Osteoblast (primary cell): ENCODE measurements at regions not wholly inside any gene's neighbourhood (a gene's known extent, or its start where the extent isn't known, plus 50 kb on each side); places are given as distances from the start of the nearest gene placed in this dataset.

Source experiments
- DNase-seq: peaks from one replicate; pipeline ENCODE4 v3.0.0; 2011; ENCODE audit warnings: low spot score, mixed read lengths; ENCODE audit not compliant: insufficient read length; ENCODE audit errors: missing footprints
- H2AFZ ChIP-seq: 2 replicates; pipeline ENCODE4 v1.6.0; 2011; ENCODE audit warnings: mild to moderate bottlenecking, low read length
- H3K27ac ChIP-seq: 2 replicates; pipeline ENCODE4 v1.5.1; 2011; ENCODE audit warnings: mild to moderate bottlenecking, low read depth, low read length, moderate library complexity
- H3K27me3 ChIP-seq: 2 replicates; pipeline ENCODE4 v1.6.0; 2012; ENCODE audit warnings: mild to moderate bottlenecking, control low read depth, inconsistent platforms, low read length, moderate library complexity; ENCODE audit not compliant: insufficient read depth
- H3K36me3 ChIP-seq: 2 replicates; pipeline ENCODE4 v1.5.1; 2011; ENCODE audit warnings: mild to moderate bottlenecking, low read length, control low read depth, moderate library complexity; ENCODE audit not compliant: insufficient read depth
- H3K4me1 ChIP-seq: 2 replicates; pipeline ENCODE4 v1.5.1; 2011; ENCODE audit warnings: mild to moderate bottlenecking, low read length, control low read depth, moderate library complexity; ENCODE audit not compliant: insufficient read depth
- H3K4me2 ChIP-seq: 2 replicates; pipeline ENCODE4 v1.6.0; 2011; ENCODE audit warnings: mild to moderate bottlenecking, low read length; ENCODE audit not compliant: insufficient read depth
- H3K4me3 ChIP-seq: fragments of 200-600 bp; sonication (generic); 3 replicates; pipeline ENCODE4 v1.5.1; 2012; ENCODE audit warnings: mild to moderate bottlenecking, low read length, inconsistent platforms; ENCODE audit not compliant: insufficient read depth
- H3K79me2 ChIP-seq: 2 replicates; pipeline ENCODE4 v1.6.0; 2012; ENCODE audit warnings: mild to moderate bottlenecking, low read length, control low read depth, inconsistent platforms; ENCODE audit not compliant: insufficient read depth
- H3K9me3 ChIP-seq: 2 replicates; pipeline ENCODE4 v1.5.1; 2011; ENCODE audit warnings: low read depth, low read length, control low read depth
- H4K20me1 ChIP-seq: 2 replicates; pipeline ENCODE4 v1.6.0; 2012; ENCODE audit warnings: mild to moderate bottlenecking, low read length, control low read depth; ENCODE audit not compliant: insufficient read depth
- CTCF ChIP-seq: IDR thresholded peaks from 2 replicates; pipeline ENCODE4 v1.5.1; 2011; ENCODE audit warnings: mild to moderate bottlenecking, low read depth, low read length, moderate library complexity; ENCODE audit errors: extremely low read depth

DNA sequence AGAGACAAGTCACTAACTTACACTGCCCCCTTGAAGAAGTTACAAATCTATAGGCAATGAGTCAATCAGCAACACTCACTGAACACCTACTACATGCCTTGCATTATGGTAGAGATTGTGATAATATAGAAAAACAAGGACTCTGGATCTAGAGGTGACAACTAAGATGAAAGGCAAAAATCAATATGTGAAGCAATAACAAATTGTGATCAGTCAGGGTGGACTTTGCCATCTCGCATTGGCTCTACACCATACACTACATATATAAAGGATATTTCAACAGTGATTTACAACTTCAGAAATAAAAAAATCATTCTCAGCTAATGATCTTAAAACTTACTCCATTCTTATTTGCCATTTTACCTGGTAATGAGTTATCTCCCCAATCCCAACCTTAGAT lies 210.7 kb upstream of the CD96 start:
- H4K20me1 ChIP-seq = no peaks in the 10 kb centered on the region
- H3K36me3 ChIP-seq = no peaks in the 10 kb centered on the region
- no peaks in the 10 kb centered on the region for H3K9me3 ChIP-seq
- H2AFZ ChIP-seq = no peak overlapping the region
- H3K79me2 ChIP-seq = no peaks in the 10 kb centered on the region
- TF ChIP-seq CTCF = no peak
- DNase-seq = no peak
- no peaks in the 10 kb centered on the region for H3K4me1 ChIP-seq
- H3K4me2 ChIP-seq = no peak overlapping the region
- no peaks in the 10 kb centered on the region for H3K27me3 ChIP-seq
- no peak overlapping the region for H3K27ac ChIP-seq
- H3K4me3 ChIP-seq = no peak overlapping the region

DNA sequence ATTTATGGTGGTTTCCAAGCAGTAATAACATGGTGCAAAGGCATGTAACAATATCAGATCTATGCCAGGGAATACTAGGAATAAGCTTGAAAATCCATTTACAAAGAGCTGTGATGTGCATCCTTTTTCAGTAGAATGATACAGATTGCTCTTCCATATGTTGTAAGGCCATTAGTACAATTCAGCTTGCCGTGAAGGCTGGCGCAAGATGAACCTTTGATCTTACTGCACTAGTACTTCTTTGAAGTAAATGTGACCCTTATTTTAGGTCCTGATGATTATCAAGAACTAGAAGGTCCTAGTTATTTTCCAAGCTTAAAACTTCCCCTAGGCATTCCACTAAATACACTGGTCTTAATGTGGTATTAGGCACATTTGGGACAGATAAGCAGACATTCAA lies 210.1 kb upstream of the CD96 start:
- Histone ChIP-seq H3K79me2 (no peaks in the 10 kb centered on the region), H3K4me2 (no peak overlapping the region), H3K4me1 (no peaks in the 10 kb centered on the region), H3K27me3 (no peaks in the 10 kb centered on the region), H3K4me3 (no peak overlapping the region), H3K9me3 (no peaks in the 10 kb centered on the region), H3K36me3 (no peaks in the 10 kb centered on the region), H4K20me1 (no peaks in the 10 kb centered on the region), H2AFZ (no peak overlapping the region), H3K27ac (no peak overlapping the region)
- no peak for DNase-seq
- TF ChIP-seq CTCF = no peak

DNA sequence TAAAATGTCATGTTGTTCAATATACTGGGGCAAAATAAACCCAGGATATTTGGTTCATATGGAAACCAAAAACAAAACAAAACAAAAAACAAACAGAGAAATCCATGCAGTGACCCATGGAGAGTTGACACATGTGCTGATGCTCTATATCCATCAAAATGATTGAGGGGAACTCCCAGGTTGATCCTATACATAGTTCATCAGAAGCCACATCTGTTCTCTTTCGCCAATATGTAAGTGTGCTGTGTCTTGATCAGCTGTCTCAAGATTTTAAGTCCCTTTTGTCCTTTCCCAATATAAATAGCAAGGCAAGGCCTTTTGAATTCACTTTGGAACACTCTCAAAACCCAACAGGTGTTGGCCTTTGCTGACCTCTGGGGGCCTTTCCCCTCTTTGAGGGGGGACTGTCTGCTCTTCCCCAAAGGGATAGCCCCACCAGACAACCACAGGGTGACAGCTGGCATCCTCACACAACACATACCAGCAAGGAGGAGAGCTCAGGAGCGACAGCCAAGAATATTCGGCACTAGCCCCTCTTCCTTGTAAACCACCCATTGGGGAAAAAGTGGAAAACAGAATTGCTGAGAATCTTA lies 209.4 kb upstream of the CD96 start:
- no peak overlapping the region for H3K27ac ChIP-seq

DNA sequence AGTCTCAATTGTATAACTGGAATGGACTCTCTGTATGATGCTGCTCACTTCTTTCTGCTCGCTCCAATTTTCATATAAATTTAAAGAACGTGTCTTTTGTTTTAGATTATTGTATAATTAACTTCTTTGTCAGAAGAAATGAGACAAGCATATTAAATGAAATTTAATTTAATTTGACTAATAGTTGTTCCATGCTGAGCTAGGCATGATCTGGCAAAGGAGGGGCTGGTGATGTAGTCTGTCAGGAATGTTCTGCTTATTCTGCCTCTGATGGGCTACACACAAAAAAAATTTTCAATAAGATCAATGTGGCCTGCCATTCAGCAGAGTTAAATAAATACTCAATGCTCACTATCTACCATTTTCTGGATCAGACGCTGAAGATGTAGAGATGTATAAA lies 208.4 kb upstream of the CD96 start:
- no peaks in the 10 kb centered on the region for H3K9me3 ChIP-seq
- H2AFZ ChIP-seq = no peak overlapping the region
- H3K4me2 ChIP-seq = no peak overlapping the region
- H3K36me3 ChIP-seq = no peaks in the 10 kb centered on the region
- no peak for TF ChIP-seq CTCF
- DNase-seq = no peak
- no peaks in the 10 kb centered on the region for H4K20me1 ChIP-seq
- no peaks in the 10 kb centered on the region for H3K27me3 ChIP-seq
- no peaks in the 10 kb centered on the region for H3K4me1 ChIP-seq
- no peak overlapping the region for H3K4me3 ChIP-seq
- H3K79me2 ChIP-seq = no peaks in the 10 kb centered on the region
- H3K27ac ChIP-seq = no peak overlapping the region

More for the DNA sequence above, 209.4 kb upstream of the CD96 start:
- no peak overlapping the region for H3K4me2 ChIP-seq
- H2AFZ ChIP-seq = no peak overlapping the region
- H4K20me1 ChIP-seq = no peaks in the 10 kb centered on the region
- no peaks in the 10 kb centered on the region for H3K4me1 ChIP-seq
- H3K4me3 ChIP-seq = no peak overlapping the region
- no peaks in the 10 kb centered on the region for H3K36me3 ChIP-seq
- no peaks in the 10 kb centered on the region for H3K9me3 ChIP-seq
- DNase-seq = no peak
- TF ChIP-seq CTCF = no peak
- no peaks in the 10 kb centered on the region for H3K27me3 ChIP-seq
- H3K79me2 ChIP-seq = no peaks in the 10 kb centered on the region
